GM12872 (cell line): ENCODE measurements at regions not wholly inside any gene's neighbourhood (a gene's known extent, or its start where the extent isn't known, plus 50 kb on each side); places are given as distances from the start of the nearest gene placed in this dataset.

Experiments
- TF ChIP-seq, protein P1 (sequence below): IDR thresholded peaks from 3 replicates; pipeline ENCODE4 v1.5.1; 2011; ENCODE audit warnings: low read depth, mild to moderate bottlenecking, low read length, moderate library complexity; ENCODE audit not compliant: insufficient read depth

DNA sequence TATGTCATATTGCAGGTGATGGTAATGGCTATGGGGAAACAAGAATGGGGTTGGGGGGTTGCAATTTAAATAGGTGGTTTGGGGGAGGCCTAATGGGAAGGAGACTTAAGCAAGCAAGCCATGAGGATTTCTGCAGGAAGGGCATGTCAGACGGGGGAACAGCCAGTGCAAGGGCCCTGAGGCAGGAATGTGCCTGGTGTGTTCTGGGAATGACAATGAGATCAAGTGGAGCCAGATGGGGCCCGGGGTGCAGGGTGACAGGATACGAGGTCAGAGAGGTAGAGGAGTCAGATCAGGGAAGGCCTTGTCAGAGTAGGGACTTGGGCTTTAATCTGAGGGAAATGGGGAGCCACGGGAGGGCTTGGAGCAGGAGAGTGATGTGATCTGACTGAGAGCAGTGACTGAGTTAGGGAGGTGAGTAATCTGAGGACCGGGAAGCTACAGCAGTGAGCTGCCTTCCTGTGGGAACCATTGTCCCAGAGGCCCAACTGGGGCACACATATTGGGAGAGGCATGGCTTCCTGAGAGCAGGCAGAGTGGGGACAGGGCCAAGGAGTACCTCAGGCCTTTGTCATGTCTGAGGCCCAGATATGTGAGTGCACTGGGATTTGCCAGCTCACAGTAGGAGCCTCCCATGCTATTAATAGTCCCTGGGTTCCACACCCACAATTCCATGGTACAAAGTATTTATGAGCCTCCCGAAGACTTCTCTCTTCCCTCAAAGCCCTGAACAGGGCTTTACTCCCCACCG, 139.8 kb downstream of the BCOR start:
- TF ChIP-seq, protein P1, sequence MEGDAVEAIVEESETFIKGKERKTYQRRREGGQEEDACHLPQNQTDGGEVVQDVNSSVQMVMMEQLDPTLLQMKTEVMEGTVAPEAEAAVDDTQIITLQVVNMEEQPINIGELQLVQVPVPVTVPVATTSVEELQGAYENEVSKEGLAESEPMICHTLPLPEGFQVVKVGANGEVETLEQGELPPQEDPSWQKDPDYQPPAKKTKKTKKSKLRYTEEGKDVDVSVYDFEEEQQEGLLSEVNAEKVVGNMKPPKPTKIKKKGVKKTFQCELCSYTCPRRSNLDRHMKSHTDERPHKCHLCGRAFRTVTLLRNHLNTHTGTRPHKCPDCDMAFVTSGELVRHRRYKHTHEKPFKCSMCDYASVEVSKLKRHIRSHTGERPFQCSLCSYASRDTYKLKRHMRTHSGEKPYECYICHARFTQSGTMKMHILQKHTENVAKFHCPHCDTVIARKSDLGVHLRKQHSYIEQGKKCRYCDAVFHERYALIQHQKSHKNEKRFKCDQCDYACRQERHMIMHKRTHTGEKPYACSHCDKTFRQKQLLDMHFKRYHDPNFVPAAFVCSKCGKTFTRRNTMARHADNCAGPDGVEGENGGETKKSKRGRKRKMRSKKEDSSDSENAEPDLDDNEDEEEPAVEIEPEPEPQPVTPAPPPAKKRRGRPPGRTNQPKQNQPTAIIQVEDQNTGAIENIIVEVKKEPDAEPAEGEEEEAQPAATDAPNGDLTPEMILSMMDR, result no peak

DNA sequence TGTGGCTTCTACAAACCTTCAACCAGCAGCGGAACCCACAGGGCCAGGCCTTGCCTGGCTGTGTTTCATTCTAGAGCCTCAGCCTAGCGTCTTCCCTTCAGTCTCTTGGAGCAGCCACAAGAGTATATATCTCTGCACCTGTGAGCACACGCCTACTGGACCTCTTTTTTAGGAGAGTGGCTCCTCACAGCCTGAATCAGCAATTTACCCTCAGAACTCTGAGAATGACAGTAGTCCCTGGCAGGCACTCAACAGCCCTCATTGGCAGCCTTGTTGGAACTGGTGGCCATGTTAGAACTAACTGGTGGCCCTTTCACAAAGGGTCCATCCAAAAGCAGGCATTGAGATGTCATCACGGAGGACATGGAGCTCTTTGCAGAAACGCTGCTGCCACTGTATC, 138.9 kb downstream of the BCOR start:
- TF ChIP-seq, protein P1, result no peak

DNA sequence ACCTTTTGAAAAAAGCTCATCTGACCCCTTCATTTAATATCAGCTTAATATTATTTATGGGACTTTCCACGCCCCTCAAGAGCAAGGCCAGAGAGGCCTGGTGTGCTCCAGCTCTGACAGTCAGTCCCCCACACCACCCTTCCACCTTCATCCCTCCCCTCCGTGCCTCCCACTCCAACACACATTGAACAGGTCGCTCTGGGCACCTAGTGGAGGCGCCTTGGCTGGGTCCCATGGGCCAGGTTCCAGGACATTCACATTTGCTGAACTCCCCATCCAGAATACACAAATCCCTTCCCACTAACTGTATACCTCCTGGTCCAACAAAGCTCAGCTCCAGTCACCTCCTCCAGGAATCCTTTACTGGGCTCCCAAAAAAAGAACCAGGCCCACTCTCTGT, 137.5 kb downstream of the BCOR start:
- TF ChIP-seq, protein P1, result no peak

DNA sequence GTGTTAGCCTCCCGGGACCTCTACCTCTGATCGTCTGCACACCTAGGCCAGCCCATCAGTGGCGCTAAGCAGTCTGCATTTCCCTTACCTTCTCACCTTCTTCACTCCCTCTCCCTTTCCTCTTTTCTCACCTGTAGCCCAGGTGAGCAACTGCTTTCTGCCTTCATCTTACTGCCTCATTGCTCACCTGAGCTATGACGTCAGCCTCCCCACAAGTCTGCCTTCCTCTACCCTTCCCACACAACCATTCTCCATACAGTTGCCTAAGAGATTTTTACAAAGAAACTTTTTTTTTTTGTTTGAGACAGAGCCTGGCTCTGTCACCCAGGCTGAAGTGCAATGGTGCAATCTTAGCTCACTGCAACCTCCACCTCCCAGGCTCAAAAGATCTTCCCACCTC, 136.3 kb downstream of the BCOR start:
- TF ChIP-seq, protein P1, result no peak

DNA sequence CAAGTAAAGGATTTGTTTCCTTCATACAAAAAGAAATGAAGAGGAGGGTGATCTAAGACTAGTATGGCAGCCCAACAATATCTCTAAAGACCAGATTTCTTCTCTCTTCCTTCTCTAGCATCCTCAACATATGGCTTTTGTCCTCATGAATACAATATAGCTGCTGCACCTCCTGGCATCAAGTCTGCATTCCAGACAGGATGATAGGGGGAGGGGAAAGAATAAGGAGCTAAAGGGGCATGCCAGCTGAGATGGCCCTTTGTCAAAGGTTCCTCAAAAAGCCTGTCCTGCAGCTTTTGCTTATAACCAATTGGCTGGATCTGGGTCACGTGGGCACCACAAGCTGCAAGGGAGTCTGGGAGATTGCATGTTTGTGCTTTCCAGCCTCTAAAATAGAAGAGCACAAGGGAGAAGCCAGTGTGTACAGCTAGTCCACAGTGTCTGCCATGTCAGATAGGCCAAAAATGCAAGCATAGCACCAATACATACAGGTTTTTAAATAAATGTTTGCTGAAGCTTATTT, 132.6 kb downstream of the BCOR start:
- TF ChIP-seq, protein P1, result no peak

DNA sequence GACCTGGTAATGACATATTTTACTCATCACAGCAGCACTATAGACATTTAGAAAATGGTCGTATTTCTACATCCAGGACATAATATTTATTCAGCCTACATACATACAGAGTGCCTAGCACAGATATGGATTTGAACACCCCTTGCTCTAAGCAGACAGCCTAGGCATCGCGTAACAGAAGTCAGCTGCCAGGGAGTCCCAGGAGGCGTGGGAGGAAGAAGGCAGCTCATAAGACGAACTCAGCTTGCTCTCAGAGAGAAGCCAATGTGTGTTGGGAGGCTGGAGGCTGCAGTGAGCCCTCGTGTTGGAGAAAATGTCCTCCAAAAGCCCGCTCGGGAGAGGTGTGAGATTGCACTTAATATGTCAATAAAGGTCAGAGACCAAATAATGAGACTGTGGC, 131.6 kb downstream of the BCOR start:
- TF ChIP-seq, protein P1, result no peak

DNA sequence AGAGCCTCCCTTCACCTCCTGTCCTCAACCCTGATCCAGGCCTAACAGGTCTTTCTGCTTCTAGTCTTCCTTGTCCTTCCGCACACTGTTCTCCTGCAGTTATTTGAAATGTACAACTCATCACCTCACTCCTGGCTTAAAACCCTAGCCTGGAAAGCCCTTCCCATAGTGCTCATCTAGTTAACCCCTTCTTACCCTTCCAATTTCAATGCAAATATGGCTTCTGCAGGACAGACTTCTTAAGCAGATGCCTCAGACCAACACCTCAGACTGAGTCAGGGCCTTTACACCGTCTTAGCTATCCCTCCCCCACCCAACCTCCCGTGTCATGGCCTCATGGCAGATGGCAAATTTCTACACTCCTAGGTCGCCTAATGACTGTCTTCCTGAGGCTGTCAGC, 130.4 kb downstream of the BCOR start:
- TF ChIP-seq, protein P1, result no peak
